ENCODE measurements at regions not wholly inside any gene's neighbourhood (a gene's known extent, or its start where the extent isn't known, plus 50 kb on each side); places are given as distances from the start of the nearest gene placed in this dataset.

DNA sequence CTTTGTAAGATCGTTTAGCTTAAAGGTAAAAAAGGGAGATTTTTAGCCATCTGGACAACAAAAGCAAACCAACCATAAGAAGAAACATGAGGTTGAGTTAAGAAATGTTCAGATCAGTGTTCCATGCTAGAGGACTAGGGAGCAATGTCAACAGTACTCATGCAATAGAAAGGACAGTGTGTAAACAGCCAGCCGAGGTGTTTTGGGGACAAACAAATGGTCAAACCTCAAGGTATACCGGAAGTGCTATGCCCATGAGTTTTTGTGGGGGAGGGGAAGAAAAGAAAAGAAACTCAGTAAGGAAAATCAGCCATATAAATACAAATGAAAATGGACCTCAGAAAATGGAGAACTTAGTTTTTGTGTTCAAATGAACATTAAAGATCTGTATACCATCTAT is 289.5 kb upstream of the GRM7 start:
- DNase-seq (ENCODE audit: low read depth) = no peak
- TF ChIP-seq CTCF (IDR thresholded peaks at IDR 0.05; ENCODE audit: insufficient read depth, low read depth, low read length, missing control alignments) = no peak
- no peak overlapping the region for H3K4me3 ChIP-seq (ENCODE audit: low read depth, low read length)

GRCh38 chr3:6577584-6577983 is 283.3 kb upstream of the GRM7 start:
- H3K4me3 ChIP-seq (ENCODE audit: low read depth, low read length) = no peak overlapping the region
- no peak for DNase-seq (ENCODE audit: low read depth)
- TF ChIP-seq CTCF (IDR thresholded peaks at IDR 0.05; ENCODE audit: insufficient read depth, low read depth, low read length, missing control alignments) = no peak

DNA sequence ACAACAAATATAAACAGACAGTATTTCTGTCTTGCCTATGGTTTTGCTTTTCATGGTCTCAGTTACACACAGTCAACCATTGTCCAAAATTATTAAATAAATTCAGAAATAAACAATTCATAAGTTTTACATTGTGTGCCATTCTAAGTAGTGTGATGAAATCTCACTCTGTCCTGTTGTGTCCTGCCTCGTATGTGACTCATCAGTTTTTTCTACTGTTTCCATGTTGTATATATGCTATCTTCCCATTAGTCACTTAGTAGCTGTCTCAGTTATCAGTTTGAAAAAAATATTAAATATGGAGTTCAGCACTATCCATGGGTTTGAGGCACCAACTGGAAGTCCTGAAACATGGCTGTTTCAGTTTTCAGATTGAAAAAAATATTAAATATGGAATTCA is 282.4 kb upstream of the GRM7 start:
- no peak overlapping the region for H3K4me3 ChIP-seq (ENCODE audit: low read depth, low read length)
- DNase-seq (ENCODE audit: low read depth) = no peak
- no peak for TF ChIP-seq CTCF (IDR thresholded peaks at IDR 0.05; ENCODE audit: insufficient read depth, low read depth, low read length, missing control alignments)

DNA sequence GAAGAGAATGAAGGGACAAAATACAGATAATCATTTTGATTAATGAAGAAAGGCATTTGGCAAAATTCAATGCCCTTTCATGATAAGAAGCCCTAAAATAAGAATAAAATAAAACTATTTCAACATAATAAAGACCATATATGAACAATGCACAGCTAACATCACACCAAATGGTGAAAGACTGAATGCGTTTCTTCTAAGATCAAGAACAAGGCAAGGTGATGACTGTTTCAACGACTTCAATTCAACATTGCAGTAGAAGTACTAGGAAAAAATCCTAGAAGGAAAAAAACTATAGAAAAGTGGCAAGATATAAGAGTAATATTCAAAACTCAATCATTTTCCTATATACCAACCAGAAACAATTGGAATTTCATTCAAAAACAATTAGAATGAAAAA is 280.1 kb upstream of the GRM7 start:
- TF ChIP-seq CTCF (IDR thresholded peaks at IDR 0.05; ENCODE audit: insufficient read depth, low read depth, low read length, missing control alignments) = no peak
- H3K4me3 ChIP-seq (ENCODE audit: low read depth, low read length) = no peak overlapping the region
- no peak for DNase-seq (ENCODE audit: low read depth)

DNA sequence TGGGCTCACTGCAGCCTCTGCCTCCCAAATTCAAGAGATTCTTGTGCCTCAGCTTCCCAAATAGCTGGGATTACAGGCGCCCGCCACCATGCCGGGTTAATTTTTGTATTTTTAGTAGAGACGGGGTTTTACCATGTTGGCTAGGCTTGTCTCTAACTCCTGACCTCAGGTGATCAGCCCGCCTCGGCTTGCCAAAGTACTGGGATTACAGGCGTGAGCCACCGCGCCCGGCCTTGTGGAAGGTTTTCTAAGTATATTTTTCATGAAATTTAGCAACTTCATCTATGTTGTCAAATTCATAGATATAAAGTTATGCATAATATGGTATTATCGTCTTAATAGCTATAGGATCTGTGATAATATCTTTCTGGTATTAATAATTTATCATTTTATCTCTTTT is 275.6 kb upstream of the GRM7 start:
- no peak overlapping the region for H3K4me3 ChIP-seq (ENCODE audit: low read depth, low read length)
- no peak for DNase-seq (ENCODE audit: low read depth)
- TF ChIP-seq CTCF (IDR thresholded peaks at IDR 0.05; ENCODE audit: insufficient read depth, low read depth, low read length, missing control alignments) = no peak

- DNase-seq (ENCODE audit: low read depth) = no peak
- no peak for TF ChIP-seq CTCF (IDR thresholded peaks at IDR 0.05; ENCODE audit: insufficient read depth, low read depth, low read length, missing control alignments)
- no peak overlapping the region for H3K4me3 ChIP-seq (ENCODE audit: low read depth, low read length)
These were observed 260.7 kb upstream of the GRM7 start for GRCh38 chr3:6600237-6600636.

- peak; percentile 54 for DNase-seq (ENCODE audit: low read depth)
- no peak overlapping the region for H3K4me3 ChIP-seq (ENCODE audit: low read depth, low read length)
- no peak for TF ChIP-seq CTCF (IDR thresholded peaks at IDR 0.05; ENCODE audit: insufficient read depth, low read depth, low read length, missing control alignments)
These were observed 259.5 kb upstream of the GRM7 start for GRCh38 chr3:6601374-6601773.
